ENCODE measurements at regions not wholly inside any gene's neighbourhood (a gene's known extent, or its start where the extent isn't known, plus 50 kb on each side); places are given as distances from the start of the nearest gene placed in this dataset.

- H4K20me1 ChIP-seq (ENCODE audit: insufficient read depth, low read length), result no peaks in the 10 kb centered on the region
- in situ Hi-C loops (cut with MboI; ENCODE audit: low sequenced_read_pairs) (no loop called here), intact Hi-C loops (cut with micrococcal nuclease) (no loop called here), dilution Hi-C loops (cut with HindIII; ENCODE audit: low sequenced_read_pairs, unreplicated experiment) (no loop called here)
- H3K56ac ChIP-seq (ENCODE audit: extremely low read depth, insufficient read depth, low read length), result no peak overlapping the region
- no peak for ATAC-seq (ENCODE audit: low read depth)
- no peak overlapping the region for H4K91ac ChIP-seq (ENCODE audit: insufficient read depth, low read depth, low read length)
- H3K36me3 ChIP-seq (ENCODE audit: control insufficient read depth, insufficient read depth, low read length), result no peaks in the 10 kb centered on the region
- no peaks in the 10 kb centered on the region for H3K79me1 ChIP-seq (ENCODE audit: low read depth in 1 of 2, low read length in 2 of 2)
- no peak overlapping the region for H3K9ac ChIP-seq (ENCODE audit: low read depth, low read length)
- H3K4ac ChIP-seq (ENCODE audit: low read depth, low read length), result no peak overlapping the region
- no peak overlapping the region for H3K23ac ChIP-seq (ENCODE audit: low read depth, low read length)
- H2BK15ac ChIP-seq (ENCODE audit: low read depth, low read length), result no peak overlapping the region
- no peak for DNase-seq
- no peak overlapping the region for H3K18ac ChIP-seq (ENCODE audit: low read depth, low read length)
- no peak overlapping the region for H2BK20ac ChIP-seq (ENCODE audit: low read depth, low read length)
- no peak overlapping the region for H2AK9ac ChIP-seq (replicated peaks; ENCODE audit: low read depth, low read length, poor library complexity)
- no peak overlapping the region for H2AK5ac ChIP-seq (ENCODE audit: low read depth, low read length)
- CTCF ChIA-PET, result interaction anchor here (1.0 kb wide), 1 partner anchor 10 kb away, joined by 3 read pairs; no protein-coding TSS in a partner anchor
- no peak overlapping the region for H2AFZ ChIP-seq (replicated peaks; ENCODE audit: low read length, poor library complexity)
- H3K4me3 ChIP-seq (ENCODE audit: insufficient read depth, low read depth, low read length), result no peak overlapping the region
- H3K9me1 ChIP-seq (ENCODE audit: insufficient read depth, low read length), result no peaks in the 10 kb centered on the region
- no peak overlapping the region for H3K27ac ChIP-seq (ENCODE audit: insufficient read depth, low read length)
- H3K27me3 ChIP-seq (ENCODE audit: control insufficient read depth, insufficient read depth, low read length), result no peaks in the 10 kb centered on the region
- no peak overlapping the region for H4K8ac ChIP-seq (ENCODE audit: low read depth in 2 of 2, low read length in 2 of 2)
- POLR2A ChIA-PET (ENCODE audit: unreplicated experiment), result no interaction called here
- no peak overlapping the region for H4K5ac ChIP-seq (ENCODE audit: low read depth, low read length)
- no TSS peak for BruUV-seq (replicated peaks)
- no CpG with 5 or more reads among the region's 5 CpGs for WGBS, 2 experiments (ENCODE audit: extremely low coverage in 2 of 2, insufficient read length in 1 of 2)
- H3K14ac ChIP-seq (replicated peaks; ENCODE audit: low read depth, low read length), result no peak overlapping the region
- H3K4me2 ChIP-seq (ENCODE audit: low read depth, low read length), result no peak overlapping the region
- TF ChIP-seq CHD1 (IDR thresholded peaks at IDR 0.05; ENCODE audit: low read depth, low read length), result no peak
- TF ChIP-seq NFE2L2 (IDR thresholded peaks at IDR 0.05; ENCODE audit: low read depth, low read length), result no peak
- TF ChIP-seq BHLHE40 (IDR thresholded peaks at IDR 0.05; ENCODE audit: low read depth, low read length), result no peak
- no peak for TF ChIP-seq USF2 (IDR thresholded peaks at IDR 0.05; ENCODE audit: low read depth, low read length)
- TF ChIP-seq CTCF (conservative IDR thresholded peaks at IDR 0.05; ENCODE audit: low read depth, low read length), result no peak
- TF ChIP-seq MXI1 (IDR thresholded peaks at IDR 0.05; ENCODE audit: borderline replicate concordance, low read depth, low read length), result no peak
- TF ChIP-seq CEBPB (IDR thresholded peaks at IDR 0.05; ENCODE audit: low read depth, low read length), result no peak
- TF ChIP-seq MAZ (IDR thresholded peaks at IDR 0.05; ENCODE audit: borderline replicate concordance, low read depth, low read length), result no peak
- no peak for TF ChIP-seq RFX5 (IDR thresholded peaks at IDR 0.05; ENCODE audit: low read depth, low read length)
- TF ChIP-seq POLR2A (IDR thresholded peaks at IDR 0.05; ENCODE audit: low read depth, low read length), result no peak
- TF ChIP-seq RAD21 (IDR thresholded peaks at IDR 0.05; ENCODE audit: low read length), result no peak
- TF ChIP-seq FOS (IDR thresholded peaks at IDR 0.05; ENCODE audit: low read depth, low read length), result no peak
- no peak for TF ChIP-seq RCOR1 (IDR thresholded peaks at IDR 0.05; ENCODE audit: insufficient replicate concordance, low read length)
- TF ChIP-seq MAFK (IDR thresholded peaks at IDR 0.05; ENCODE audit: low read depth, low read length), result no peak
- TF ChIP-seq ELK1 (IDR thresholded peaks at IDR 0.05; ENCODE audit: borderline replicate concordance, low read depth, low read length), result no peak
- TF ChIP-seq SMC3 (IDR thresholded peaks at IDR 0.05; ENCODE audit: low read depth, low read length), result no peak
- H3K9me3 ChIP-seq (ENCODE audit: control insufficient read depth, insufficient read depth, low read length), result peaks cover 7% of the 10 kb centered on the region
- H2BK5ac ChIP-seq (ENCODE audit: low read depth, low read length, poor library complexity, severe bottlenecking), result no peak overlapping the region
- no peaks in the 10 kb centered on the region for H3K4me1 ChIP-seq (ENCODE audit: control insufficient read depth, insufficient read depth, low read length)
- H2BK120ac ChIP-seq (ENCODE audit: low read depth, low read length), result no peak overlapping the region
Observed at GRCh38 chr2:21996339-21996738, 872.6 kb downstream of the TDRD15 start.

All from IMR-90 (cell line).